HepG2 (cell line): ENCODE measurements at regions not wholly inside any gene's neighbourhood (a gene's known extent, or its start where the extent isn't known, plus 50 kb on each side); places are given as distances from the start of the nearest gene placed in this dataset.

Source experiments
- ATAC-seq: fragments of 200-7000 bp; cut with Tn5 transposase; 3 replicates; pipeline ENCODE4 v1.9.1; 2020; ENCODE audit warnings: mild to moderate bottlenecking, moderate library complexity
- BruUV-seq: library from RNA; stranded (reverse); fragments of 400-500 nt; replicated peaks from 2 replicates; lab custom pipeline; 2021; lab: Mats Ljungman, UMichigan
- CTCF ChIA-PET: fragments of 300-600 bp; formaldehyde crosslinking; extraction: SDS; loops from one replicate; lab custom pipeline; 2021; ENCODE audit warnings: low total read pairs, inconsistent platforms, low intra/inter-chr PET ratio; lab: Yijun Ruan, JAX
- POLR2A ChIA-PET: fragments of 350-600 bp; sonication (Branson Sonifier 250); formaldehyde crosslinking; loops from one replicate; lab custom pipeline; 2020; ENCODE audit warnings: antibody characterized with exemption, inconsistent platforms; lab: Yijun Ruan, JAX
- DNase-seq: peaks from one replicate; pipeline ENCODE4 v3.0.0-alpha.2; 2015; ENCODE audit warnings: low spot score
- FAIRE-seq: peaks from 3 replicates; lab custom pipeline; 2011; peaks lifted over from hg19 to GRCh38; lab: Jason Lieb, UNC
- H2AFZ ChIP-seq: one replicate; pipeline ENCODE4 v1.6.1; 2011; ENCODE audit warnings: low read length, inconsistent platforms
- H3K27ac ChIP-seq: fragments of 300-600 bp; 3 replicates; pipeline ENCODE4 v1.8.0; 2011; ENCODE audit warnings: mixed run types, mild to moderate bottlenecking, mixed read lengths, low read length, inconsistent platforms; ENCODE audit not compliant: insufficient read depth; ENCODE audit errors: extremely low read length
- H3K27me3 ChIP-seq, 2 experiments: fragments of 200-600 bp in 1 of 2; 2 replicates in 1 of 2; 3 replicates in 1 of 2; pipeline versions ENCODE4 v1.6.0 to v1.8.0; 2011; ENCODE audit warnings: low read length in 2 of 2, mild to moderate bottlenecking in 2 of 2, moderate library complexity in 2 of 2, inconsistent platforms in 1 of 2; ENCODE audit not compliant: insufficient read depth in 2 of 2, control insufficient read depth in 1 of 2
- H3K36me3 ChIP-seq, 2 experiments: fragments of 200-600 bp in 1 of 2; replicated peaks in 1 of 2; 2 replicates in 1 of 2; 3 replicates in 1 of 2; pipeline versions ENCODE4 v1.5.1 to v1.8.0; 2011; ENCODE audit warnings: low read length in 2 of 2, inconsistent platforms in 1 of 2; ENCODE audit not compliant: insufficient read depth in 2 of 2, control insufficient read depth in 1 of 2
- H3K4me1 ChIP-seq: 2 replicates; pipeline ENCODE4 v1.5.1; 2012; ENCODE audit warnings: low read length, inconsistent platforms; ENCODE audit not compliant: insufficient read depth
- H3K4me2 ChIP-seq: 2 replicates; pipeline ENCODE4 v1.6.0; 2011; ENCODE audit warnings: low read depth, low read length, inconsistent platforms
- H3K4me3 ChIP-seq, 3 experiments: fragments of 200-600 bp in 1 of 3; sonication (generic), shearing (Covaris generic) in 1 of 3; replicated peaks in 1 of 3; 2 replicates each; pipeline ENCODE4 v1.5.1; 2011 to 2016; ENCODE audit warnings: low read length in 3 of 3, inconsistent platforms in 2 of 3, low read depth in 2 of 3, mild to moderate bottlenecking in 2 of 3, control low read depth in 1 of 3, mixed read lengths in 1 of 3; ENCODE audit not compliant: insufficient read depth in 1 of 3
- H3K79me2 ChIP-seq: one replicate; pipeline ENCODE4 v1.6.1; 2011; ENCODE audit warnings: low read length, inconsistent platforms; ENCODE audit not compliant: insufficient read depth
- H3K9ac ChIP-seq: 2 replicates; pipeline ENCODE4 v1.6.0; 2011; ENCODE audit warnings: mild to moderate bottlenecking, low read depth, low read length, inconsistent platforms; ENCODE audit not compliant: insufficient read depth
- H3K9me3 ChIP-seq: 2 replicates; pipeline ENCODE4 v1.5.1; 2012; ENCODE audit warnings: mild to moderate bottlenecking, low read length
- H4K20me1 ChIP-seq: 2 replicates; pipeline ENCODE4 v1.6.0; 2011; ENCODE audit warnings: inconsistent platforms, mild to moderate bottlenecking, low read length, moderate library complexity; ENCODE audit not compliant: insufficient read depth
- ATF4 ChIP-seq, 2 experiments: fragments of 450-650 bp in 1 of 2; sonication (generic) in 1 of 2; formaldehyde crosslinking; IDR thresholded peaks; 2 replicates each; pipeline versions ENCODE4 v1.5.0 to v1.8.0; 2020 to 2022; ENCODE audit warnings: mild to moderate bottlenecking in 1 of 2, missing genetic modification reagents in 1 of 2
- CTCF ChIP-seq: sonication (generic); formaldehyde crosslinking; IDR thresholded peaks from 2 replicates; pipeline ENCODE4 v1.5.0; 2020; ENCODE audit warnings: mild to moderate bottlenecking, missing genetic modification reagents, moderate library complexity
- DBP ChIP-seq: sonication (generic); formaldehyde crosslinking; IDR thresholded peaks from 2 replicates; pipeline ENCODE4 v1.4.0; 2020; ENCODE audit warnings: missing genetic modification reagents; ENCODE audit errors: not compliant biosample characterization
- GABPB1 ChIP-seq: IDR thresholded peaks from 2 replicates; pipeline ENCODE4 v1.6.1; 2016; ENCODE audit warnings: mild to moderate bottlenecking, missing genetic modification reagents, moderate library complexity, missing compliant biosample characterization
- KDM3A ChIP-seq: IDR thresholded peaks from 2 replicates; pipeline ENCODE4 v1.6.1; 2018; ENCODE audit warnings: low read depth, missing compliant biosample characterization
- PRDM10 ChIP-seq: sonication (generic); formaldehyde crosslinking; IDR thresholded peaks from 2 replicates; pipeline ENCODE4 v1.4.0; 2020; ENCODE audit warnings: low read depth, missing genetic modification reagents
- RORA ChIP-seq: sonication (generic); formaldehyde crosslinking; IDR thresholded peaks from 2 replicates; pipeline ENCODE4 v1.5.0; 2020; ENCODE audit warnings: mild to moderate bottlenecking, missing genetic modification reagents, moderate library complexity
- ZBED4 ChIP-seq: sonication (generic); formaldehyde crosslinking; IDR thresholded peaks from 2 replicates; pipeline ENCODE4 v1.4.0; 2020; ENCODE audit warnings: missing genetic modification reagents, borderline replicate concordance
- ZBTB42 ChIP-seq: sonication (generic); formaldehyde crosslinking; IDR thresholded peaks from 2 replicates; pipeline ENCODE4 v1.5.0; 2020; ENCODE audit warnings: mild to moderate bottlenecking, missing genetic modification reagents
- ZNF644 ChIP-seq: IDR thresholded peaks from 2 replicates; pipeline ENCODE4 v1.6.1; 2016; ENCODE audit warnings: low read depth
- WGBS: methylation state at CpG from one replicate; pipeline ENCODE4 v1.1.6; 2017; ENCODE audit warnings: low lambda C conversion rate; 5-methylcytosine and 5-hydroxymethylcytosine counted together
- in situ Hi-C: cut with HindIII; loops from 2 replicates; pipeline ENCODE4 v1.10.0; 2017; ENCODE audit warnings: low pct_unique_long_range_greater_than_20kb; ENCODE audit not compliant: extremely low pct_ligation_motif_present
- intact Hi-C: fragments of 100-400 bp; cut with micrococcal nuclease; formaldehyde crosslinking; loops from one replicate; pipeline ENCODE4 v1.10.0; 2022; ENCODE audit not compliant: unreplicated experiment

- H3K27ac ChIP-seq: no peak overlapping the region
- no peaks in the 10 kb centered on the region for H3K9me3 ChIP-seq
- WGBS: 9% methylated on average over 8 of the region's 8 CpGs
- H3K36me3 ChIP-seq: no peaks in the 10 kb centered on the region
- peak overlapping the region; percentile 91 for H3K4me2 ChIP-seq
- in situ Hi-C loops: loop anchor here (5.0 kb wide), 1 partner anchor 59 kb away; the partner anchor contains the start of gene ADM
- H3K4me1 ChIP-seq: peaks cover 15% of the 10 kb centered on the region
- POLR2A ChIA-PET: interaction anchor here (0.9 to 2.1 kb wide), 11 partner anchors 11 to 442 kb away, joined by 4 to 28 read pairs (median 8); partner anchors contain the start of genes ADM and EIF4G2
- ATAC-seq (peak; percentile 94), DNase-seq (peak; percentile 67), FAIRE-seq (peak; percentile 89)
- CTCF ChIA-PET: interaction anchor here (0.6 to 2.1 kb wide), 7 partner anchors 40 to 394 kb away, joined by 3 to 12 read pairs (median 5); partner anchors contain the start of gene ADM
- peak overlapping the region; percentile 38 for H2AFZ ChIP-seq
- no TSS peak for BruUV-seq
- H4K20me1 ChIP-seq: no peaks in the 10 kb centered on the region
- H3K27me3 ChIP-seq: no peaks in the 10 kb centered on the region
- H3K79me2 ChIP-seq: no peaks in the 10 kb centered on the region
- peak overlapping the region in 2 of 3 experiments; percentile 21 to 45; a peak in 2 of 6 replicates for H3K4me3 ChIP-seq
- intact Hi-C loops: loop anchor here (1.0 to 5.0 kb wide), 4 partner anchors 40 to 184 kb away; partner anchors contain the start of gene ADM
- H3K9ac ChIP-seq: 0 out of 2 replicates have a peak overlapping the region, but pooled peaks have one; percentile 11
- TF ChIP-seq DBP (CRISPR knock-in tag): peak; percentile 51
- TF ChIP-seq CTCF (CRISPR knock-in tag): peak; percentile 97
- TF ChIP-seq ATF4 (CRISPR knock-in tag; IDR thresholded peaks at IDR 0.05): 0 out of 4 replicates have a peak, but pooled peaks of 1 of the 2 experiments have one; percentile 21
- TF ChIP-seq PRDM10 (CRISPR knock-in tag): peak; percentile 65; the same call in 1 of the 2 replicates
- TF ChIP-seq ZNF644 (CRISPR knock-in tag): peak; percentile 88
- TF ChIP-seq ZBTB42 (CRISPR knock-in tag): peak; percentile 91
- 0 out of 2 replicates have a peak, but pooled peaks have one; percentile 48 for TF ChIP-seq KDM3A
- TF ChIP-seq GABPB1 (CRISPR knock-in tag): peak; percentile 41; the same call in 1 of the 2 replicates
- no peak for TF ChIP-seq RORA (CRISPR knock-in tag)
- TF ChIP-seq ZBED4 (CRISPR knock-in tag): peak; percentile 44; the same call in 1 of the 2 replicates
Measured at GRCh38 chr11:10366568-10367331, 61.9 kb downstream of the ADM start.
